HG03378 (cell line): ENCODE measurements at regions not wholly inside any gene's neighbourhood (a gene's known extent, or its start where the extent isn't known, plus 50 kb on each side); places are given as distances from the start of the nearest gene placed in this dataset.
"Not testable (repeated sequence)": the region's sequence is repeated elsewhere in the genome, so short reads cannot be mapped to it uniquely, and the experiment has no call there.

Source experiments
- ATAC-seq: cut with Tn5 transposase; IDR thresholded peaks from one replicate; pipeline ENCODE4 v1.9.1; 2021; ENCODE audit warnings: mild to moderate bottlenecking, moderate library complexity; ENCODE audit not compliant: unreplicated experiment

- no peak for ATAC-seq
These were observed 52.3 kb upstream of the FAT4 start for GRCh38 chr4:125262502-125262901.

GRCh38 chr4:125262079-125262478, 52.7 kb upstream of the FAT4 start:
- no peak for ATAC-seq

GRCh38 chr4:125254106-125254505, 60.6 kb upstream of the FAT4 start:
- no peak for ATAC-seq

GRCh38 chr4:125244848-125245450, 69.8 kb upstream of the FAT4 start:
- ATAC-seq, result no peak

- no peak for ATAC-seq
These were observed 70.9 kb upstream of the FAT4 start for GRCh38 chr4:125243789-125244397.

GRCh38 chr4:125235971-125236370, 78.8 kb upstream of the FAT4 start:
- no peak for ATAC-seq

- no peak for ATAC-seq
These were observed 83.1 kb upstream of the FAT4 start for GRCh38 chr4:125231661-125232060.

- no peak for ATAC-seq
These were observed 85.1 kb upstream of the FAT4 start for GRCh38 chr4:125229596-125230058.

- no peak for ATAC-seq
These were observed 88.9 kb upstream of the FAT4 start for GRCh38 chr4:125225806-125226205.

- no peak for ATAC-seq
These were observed 114.2 kb upstream of the FAT4 start for GRCh38 chr4:125200556-125200955.

- no peak for ATAC-seq
These were observed 115.8 kb upstream of the FAT4 start for GRCh38 chr4:125198916-125199315.

- not testable (repeated sequence) for ATAC-seq
These were observed 122.8 kb upstream of the FAT4 start for GRCh38 chr4:125191874-125192459.

GRCh38 chr4:125191232-125191631, 123.5 kb upstream of the FAT4 start:
- no peak for ATAC-seq

- no peak for ATAC-seq
These were observed 127.3 kb upstream of the FAT4 start for GRCh38 chr4:125187226-125188176.

- ATAC-seq, result no peak
These were observed 130.6 kb upstream of the FAT4 start for GRCh38 chr4:125184116-125184515.

GRCh38 chr4:125181804-125182203, 133.0 kb upstream of the FAT4 start:
- ATAC-seq, result no peak

GRCh38 chr4:125179727-125180126, 135.0 kb upstream of the FAT4 start:
- ATAC-seq, result no peak

GRCh38 chr4:125169192-125169591, 145.6 kb upstream of the FAT4 start:
- no peak for ATAC-seq

GRCh38 chr4:125168531-125168930, 146.2 kb upstream of the FAT4 start:
- ATAC-seq, result no peak

- not testable (repeated sequence) for ATAC-seq
These were observed 148.7 kb upstream of the FAT4 start for GRCh38 chr4:125166012-125166411.

GRCh38 chr4:125159001-125159400, 155.8 kb upstream of the FAT4 start:
- ATAC-seq, result no peak
